Epithelial cell of proximal tubule (primary cell): ENCODE measurements at regions not wholly inside any gene's neighbourhood (a gene's known extent, or its start where the extent isn't known, plus 50 kb on each side); places are given as distances from the start of the nearest gene placed in this dataset.

Experiments
- DNase-seq: peaks from one replicate; pipeline ENCODE4 v3.0.0-alpha.2; 2011; ENCODE audit warnings: low read depth
- H3K4me3 ChIP-seq: 2 replicates; pipeline ENCODE4 v1.5.1; 2011; ENCODE audit warnings: low read depth, mild to moderate bottlenecking, low read length
- TF ChIP-seq, protein P1 (sequence below): conservative IDR thresholded peaks from 2 replicates; pipeline ENCODE4 v1.5.1; 2012; ENCODE audit warnings: low read depth, mild to moderate bottlenecking, low read length

DNA sequence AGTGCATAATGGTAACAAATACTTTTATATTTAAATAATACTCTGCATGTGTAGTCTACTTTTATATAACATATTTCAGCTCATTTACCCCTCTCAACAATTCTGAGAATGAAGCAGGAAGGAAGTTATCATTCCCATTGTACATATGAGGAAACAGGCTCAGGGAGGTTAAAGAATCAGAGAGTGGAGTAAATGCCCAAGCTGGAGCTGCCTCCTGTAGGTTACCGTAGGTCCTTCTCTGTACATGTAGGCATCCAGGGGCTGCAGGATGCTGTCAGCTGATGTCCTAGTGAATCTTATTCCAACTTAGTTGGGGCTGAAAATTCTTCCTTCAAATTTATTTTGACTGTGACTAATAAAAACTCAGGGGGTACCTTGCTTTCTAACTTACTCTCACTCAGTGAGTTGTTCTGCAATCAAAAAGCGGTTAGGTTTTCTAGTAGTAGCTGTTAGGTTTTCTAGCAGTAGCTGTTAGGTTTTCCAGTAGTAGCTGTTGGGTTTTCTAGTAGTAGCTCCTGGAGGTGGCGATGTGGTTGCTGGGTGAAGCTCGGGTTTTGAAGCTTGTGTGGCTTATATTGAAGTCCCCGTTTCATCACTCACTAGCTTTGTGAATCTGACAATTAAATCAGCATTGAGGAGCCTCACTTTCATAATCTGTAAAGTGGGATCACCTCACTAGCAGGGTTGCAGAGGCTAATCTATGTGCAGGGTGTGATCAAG lies 357.0 kb downstream of the NR2F2 start:
- TF ChIP-seq, protein P1, sequence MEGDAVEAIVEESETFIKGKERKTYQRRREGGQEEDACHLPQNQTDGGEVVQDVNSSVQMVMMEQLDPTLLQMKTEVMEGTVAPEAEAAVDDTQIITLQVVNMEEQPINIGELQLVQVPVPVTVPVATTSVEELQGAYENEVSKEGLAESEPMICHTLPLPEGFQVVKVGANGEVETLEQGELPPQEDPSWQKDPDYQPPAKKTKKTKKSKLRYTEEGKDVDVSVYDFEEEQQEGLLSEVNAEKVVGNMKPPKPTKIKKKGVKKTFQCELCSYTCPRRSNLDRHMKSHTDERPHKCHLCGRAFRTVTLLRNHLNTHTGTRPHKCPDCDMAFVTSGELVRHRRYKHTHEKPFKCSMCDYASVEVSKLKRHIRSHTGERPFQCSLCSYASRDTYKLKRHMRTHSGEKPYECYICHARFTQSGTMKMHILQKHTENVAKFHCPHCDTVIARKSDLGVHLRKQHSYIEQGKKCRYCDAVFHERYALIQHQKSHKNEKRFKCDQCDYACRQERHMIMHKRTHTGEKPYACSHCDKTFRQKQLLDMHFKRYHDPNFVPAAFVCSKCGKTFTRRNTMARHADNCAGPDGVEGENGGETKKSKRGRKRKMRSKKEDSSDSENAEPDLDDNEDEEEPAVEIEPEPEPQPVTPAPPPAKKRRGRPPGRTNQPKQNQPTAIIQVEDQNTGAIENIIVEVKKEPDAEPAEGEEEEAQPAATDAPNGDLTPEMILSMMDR, result no peak
- DNase-seq, result no peak
- H3K4me3 ChIP-seq, result no peak overlapping the region

DNA sequence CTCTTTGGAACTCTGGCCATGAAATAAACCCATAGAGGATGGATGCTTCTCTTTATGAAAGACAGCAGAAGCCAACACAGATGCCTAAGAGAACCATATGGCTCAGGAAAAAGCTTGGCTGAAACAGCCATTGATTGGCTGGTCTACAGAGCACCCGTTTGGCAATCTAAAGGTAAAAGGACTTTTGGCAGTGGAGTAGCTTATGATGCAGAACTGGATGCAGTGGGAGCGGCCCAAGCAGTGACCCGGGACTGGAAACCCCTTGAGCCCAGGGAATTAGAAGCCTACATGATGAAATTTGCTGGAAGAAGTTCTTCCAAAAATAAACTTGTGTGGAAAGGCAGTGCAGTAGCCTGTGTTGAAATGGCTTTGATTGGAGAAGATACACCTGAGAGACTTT lies 360.2 kb downstream of the NR2F2 start:
- TF ChIP-seq, protein P1, result no peak
- H3K4me3 ChIP-seq, result no peak overlapping the region
- DNase-seq, result peak; percentile 41

DNA sequence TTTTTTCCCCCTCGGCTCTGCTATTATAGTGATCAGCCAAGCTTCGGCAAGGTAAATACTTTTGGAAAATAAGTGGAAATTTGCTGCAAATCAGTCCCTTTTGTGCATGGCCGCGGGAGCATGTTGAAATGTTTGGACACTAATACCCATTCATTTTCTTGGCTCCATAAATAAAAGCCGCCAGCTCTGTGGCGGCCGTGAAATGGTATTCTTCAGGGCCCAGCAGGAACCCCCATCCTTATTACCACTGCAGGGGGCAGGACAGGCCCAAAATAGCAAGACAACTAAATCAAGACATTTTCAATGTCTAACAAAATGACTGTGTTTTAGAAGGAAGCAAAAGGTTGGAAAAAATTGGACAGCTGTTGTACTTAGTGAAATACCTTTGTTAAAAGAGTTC lies 362.3 kb downstream of the NR2F2 start:
- no peak for DNase-seq
- no peak overlapping the region for H3K4me3 ChIP-seq
- TF ChIP-seq, protein P1, result no peak

DNA sequence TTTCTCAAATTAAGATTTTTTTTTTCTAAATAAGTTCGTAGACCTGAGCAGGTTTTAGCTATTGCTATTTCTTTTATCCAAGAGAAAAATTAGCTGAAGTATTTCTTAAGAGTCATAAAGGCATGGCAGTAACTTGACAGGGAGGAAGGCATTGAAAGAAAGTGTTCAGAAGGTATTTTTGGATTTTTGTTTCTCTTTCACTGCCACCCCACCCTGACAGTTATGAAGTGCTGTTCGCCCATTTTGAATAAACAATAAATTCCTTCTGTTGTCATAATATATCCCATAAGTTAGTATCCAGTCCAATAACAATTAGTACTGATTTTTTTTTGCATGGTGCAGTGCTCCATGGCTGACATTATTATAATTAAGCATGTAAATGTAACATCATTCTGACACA lies 363.0 kb downstream of the NR2F2 start:
- DNase-seq, result no peak
- no peak overlapping the region for H3K4me3 ChIP-seq
- TF ChIP-seq, protein P1, result no peak

DNA sequence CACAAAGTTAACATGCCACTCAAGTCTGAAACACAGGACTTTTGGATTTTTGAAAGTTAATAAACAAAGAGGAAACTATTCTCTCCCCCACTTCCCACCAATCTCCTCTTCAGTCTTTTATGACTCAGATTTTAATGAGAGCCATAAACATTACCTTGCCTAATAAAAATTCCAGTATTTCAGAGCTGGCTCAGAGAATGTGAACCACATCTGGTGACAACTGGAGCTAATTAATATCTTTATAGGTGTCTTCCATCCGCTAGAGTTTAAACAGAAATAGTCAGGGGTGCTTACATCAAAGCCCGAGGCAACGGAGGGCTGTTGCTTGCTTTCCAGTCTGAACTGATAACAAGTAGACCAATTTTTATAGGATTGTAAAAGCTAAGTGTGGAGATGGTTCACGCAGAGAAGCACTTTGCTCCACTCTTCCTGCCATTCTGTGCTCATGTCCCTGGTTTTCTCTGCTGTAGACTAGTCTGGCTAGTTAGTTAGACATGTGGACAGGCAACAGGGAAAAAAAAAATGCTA lies 363.6 kb downstream of the NR2F2 start:
- H3K4me3 ChIP-seq, result no peak overlapping the region
- DNase-seq, result peak; percentile 50
- TF ChIP-seq, protein P1, result no peak

DNA sequence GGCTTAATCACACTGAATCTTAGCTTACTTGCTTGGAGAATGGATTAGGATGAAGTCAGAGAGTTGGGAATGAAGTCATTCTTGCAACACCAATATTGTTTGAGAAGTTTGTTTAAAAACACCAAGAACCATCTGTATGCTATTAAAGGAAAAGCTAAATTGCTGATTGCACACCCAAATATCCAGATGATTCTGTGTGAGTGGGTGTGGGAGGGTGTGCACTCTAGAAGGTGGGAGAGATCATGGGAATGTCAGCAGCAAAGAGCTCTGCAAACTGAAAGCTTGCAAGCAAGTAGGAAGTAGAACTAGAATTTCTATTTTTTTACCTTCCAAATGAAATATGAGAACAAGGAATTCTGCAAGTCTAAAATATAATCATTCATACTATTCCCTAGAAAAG lies 364.9 kb downstream of the NR2F2 start:
- no peak for DNase-seq
- no peak overlapping the region for H3K4me3 ChIP-seq
- TF ChIP-seq, protein P1, result no peak

DNA sequence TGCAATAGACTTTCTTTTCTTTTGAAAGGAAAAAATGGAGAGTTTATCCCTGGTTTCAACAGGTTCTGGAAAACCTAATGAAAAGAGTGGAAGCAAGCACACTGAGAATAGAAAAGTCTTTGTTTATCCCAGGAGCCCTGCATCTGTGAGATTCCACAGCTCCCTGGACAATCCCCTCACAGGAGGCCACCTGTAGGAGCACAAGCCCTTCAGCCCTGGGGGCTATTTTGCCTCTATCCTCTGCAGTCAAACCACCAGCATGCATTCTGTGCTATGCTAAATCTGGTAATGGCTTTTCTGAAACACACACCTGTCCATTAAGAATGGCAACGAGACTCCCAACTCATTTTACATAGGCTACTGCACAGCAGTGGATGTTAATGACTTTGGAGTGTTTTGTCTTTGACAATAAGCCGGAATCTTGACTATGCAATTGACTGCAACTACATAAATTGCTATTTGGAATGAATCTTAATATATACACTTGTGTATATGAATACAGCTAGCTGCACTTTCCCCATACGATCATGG lies 369.4 kb downstream of the NR2F2 start:
- TF ChIP-seq, protein P1, result no peak
- no peak overlapping the region for H3K4me3 ChIP-seq
- no peak for DNase-seq
